Uterus (tissue), 3 donors: ENCODE measurements at regions not wholly inside any gene's neighbourhood (a gene's known extent, or its start where the extent isn't known, plus 50 kb on each side); places are given as distances from the start of the nearest gene placed in this dataset.
"Not testable (repeated sequence)": the region's sequence is repeated elsewhere in the genome, so short reads cannot be mapped to it uniquely, and the experiment has no call there.

Source experiments
- DNase-seq, 2 donors: peaks; one replicate each; pipeline ENCODE4 v3.0.0-alpha.2; 2019 to 2020
- H3K27ac ChIP-seq, 2 donors: fragments of 200-600 bp; sonication (generic); 1 replicate in 1 of 2; 2 replicates in 1 of 2; pipeline ENCODE4 v1.5.1; 2016 to 2018
- H3K27me3 ChIP-seq, 2 donors: fragments of 200-600 bp; sonication (generic); one replicate each; pipeline ENCODE4 v1.5.1; 2018 to 2019; ENCODE audit warnings: control low read depth in 1 of 2
- H3K36me3 ChIP-seq, 2 donors: fragments of 200-600 bp; sonication (generic); one replicate each; pipeline ENCODE4 v1.5.1; 2019; ENCODE audit warnings: control low read depth in 1 of 2
- H3K4me1 ChIP-seq, 2 donors: fragments of 200-600 bp; sonication (generic); one replicate each; pipeline ENCODE4 v1.5.1; 2018 to 2019; ENCODE audit warnings: control low read depth in 1 of 2
- H3K4me3 ChIP-seq, 2 donors: fragments of 200-600 bp; sonication (generic); 1 replicate in 1 of 2; 2 replicates in 1 of 2; pipeline ENCODE4 v1.5.1; 2018 to 2019; ENCODE audit warnings: mild to moderate bottlenecking in 1 of 2
- H3K9me3 ChIP-seq, 2 donors: fragments of 200-600 bp; sonication (generic); one replicate each; pipeline ENCODE4 v1.5.1; 2019; ENCODE audit warnings: control low read depth in 1 of 2
- POLR2A ChIP-seq, 2 donors: fragments of 450-650 bp; IDR thresholded peaks; one replicate each; pipeline ENCODE4 v1.6.1; 2016; ENCODE audit warnings: antibody characterized with exemption in 2 of 2, mild to moderate bottlenecking in 1 of 2, moderate library complexity in 1 of 2
- intact Hi-C: fragments of 100-400 bp; cut with DNase I; formaldehyde crosslinking; loops from one replicate; pipeline ENCODE4 v1.15.1; 2023; ENCODE audit warnings: low total_unique reads
- TF ChIP-seq, protein P1 (sequence below), 4 experiments: fragments of 200-600 bp in 2 of 4; fragments of 450-650 bp in 2 of 4; sonication (generic) in 2 of 4; IDR thresholded peaks; one replicate each; pipeline ENCODE4 v1.5.1; 2016 to 2019; ENCODE audit warnings: antibody characterized with exemption in 4 of 4, mild to moderate bottlenecking in 2 of 4, moderate library complexity in 1 of 4
- donor health status: DM: yes; HTN: yes; CAD: no.

DNA sequence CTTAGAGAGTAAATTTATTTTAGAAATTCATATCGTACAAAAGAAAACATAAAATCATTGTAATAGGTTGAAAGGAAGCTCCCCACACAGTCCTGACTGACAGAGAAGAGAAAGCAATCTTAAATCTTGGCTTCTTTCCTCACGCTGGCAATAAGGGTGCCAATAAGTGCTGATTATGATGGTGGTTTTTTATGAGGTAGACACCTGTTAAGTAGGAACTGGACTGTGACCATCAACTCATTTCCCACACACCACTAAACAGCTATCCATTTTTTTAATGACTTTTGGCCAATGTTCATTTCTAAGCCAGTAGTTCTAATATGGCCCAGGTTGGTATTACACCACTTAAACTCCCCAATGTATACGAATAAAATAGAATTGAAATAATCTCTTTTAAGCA lies 893.5 kb upstream of the NUDT12 start:
- Histone ChIP-seq H3K4me3 (no peak overlapping the region), H3K36me3 (no peaks in the 10 kb centered on the region), H3K27ac (no peak overlapping the region), H3K27me3 (no peaks in the 10 kb centered on the region), H3K4me1 (no peaks in the 10 kb centered on the region), H3K9me3 (no peaks in the 10 kb centered on the region)
- TF ChIP-seq, protein P1, sequence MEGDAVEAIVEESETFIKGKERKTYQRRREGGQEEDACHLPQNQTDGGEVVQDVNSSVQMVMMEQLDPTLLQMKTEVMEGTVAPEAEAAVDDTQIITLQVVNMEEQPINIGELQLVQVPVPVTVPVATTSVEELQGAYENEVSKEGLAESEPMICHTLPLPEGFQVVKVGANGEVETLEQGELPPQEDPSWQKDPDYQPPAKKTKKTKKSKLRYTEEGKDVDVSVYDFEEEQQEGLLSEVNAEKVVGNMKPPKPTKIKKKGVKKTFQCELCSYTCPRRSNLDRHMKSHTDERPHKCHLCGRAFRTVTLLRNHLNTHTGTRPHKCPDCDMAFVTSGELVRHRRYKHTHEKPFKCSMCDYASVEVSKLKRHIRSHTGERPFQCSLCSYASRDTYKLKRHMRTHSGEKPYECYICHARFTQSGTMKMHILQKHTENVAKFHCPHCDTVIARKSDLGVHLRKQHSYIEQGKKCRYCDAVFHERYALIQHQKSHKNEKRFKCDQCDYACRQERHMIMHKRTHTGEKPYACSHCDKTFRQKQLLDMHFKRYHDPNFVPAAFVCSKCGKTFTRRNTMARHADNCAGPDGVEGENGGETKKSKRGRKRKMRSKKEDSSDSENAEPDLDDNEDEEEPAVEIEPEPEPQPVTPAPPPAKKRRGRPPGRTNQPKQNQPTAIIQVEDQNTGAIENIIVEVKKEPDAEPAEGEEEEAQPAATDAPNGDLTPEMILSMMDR (IDR thresholded peaks at IDR 0.05): no peak
- no peak for TF ChIP-seq POLR2A (IDR thresholded peaks at IDR 0.05)
- intact Hi-C loops: no loop called here
- DNase-seq: no peak

DNA sequence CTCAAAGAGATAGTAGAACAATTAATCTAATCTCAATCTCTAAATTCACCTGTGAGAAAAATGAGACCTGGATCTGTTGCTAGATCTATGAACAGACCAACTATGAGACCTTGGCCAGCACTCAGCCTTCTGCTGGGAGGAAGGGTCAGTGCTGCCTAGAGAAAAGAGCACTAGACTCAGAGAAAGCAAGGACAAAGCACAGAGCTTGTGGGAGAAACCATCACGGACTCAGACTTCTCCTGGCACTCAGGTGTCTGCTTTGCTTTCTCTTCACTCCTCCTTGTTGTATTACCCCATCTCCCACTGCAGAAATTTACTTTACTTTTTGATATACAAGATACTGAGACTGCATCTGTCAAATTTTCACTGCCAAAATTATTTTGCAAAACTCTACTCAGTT lies 890.0 kb upstream of the NUDT12 start:
- no peak for DNase-seq
- Histone ChIP-seq H3K4me3 (no peak overlapping the region), H3K36me3 (no peaks in the 10 kb centered on the region), H3K4me1 (no peaks in the 10 kb centered on the region), H3K27ac (no peak overlapping the region), H3K9me3 (no peaks in the 10 kb centered on the region), H3K27me3 (no peaks in the 10 kb centered on the region)
- TF ChIP-seq, protein P1 (IDR thresholded peaks at IDR 0.05): no peak
- TF ChIP-seq POLR2A (IDR thresholded peaks at IDR 0.05): no peak
- intact Hi-C loops: no loop called here

DNA sequence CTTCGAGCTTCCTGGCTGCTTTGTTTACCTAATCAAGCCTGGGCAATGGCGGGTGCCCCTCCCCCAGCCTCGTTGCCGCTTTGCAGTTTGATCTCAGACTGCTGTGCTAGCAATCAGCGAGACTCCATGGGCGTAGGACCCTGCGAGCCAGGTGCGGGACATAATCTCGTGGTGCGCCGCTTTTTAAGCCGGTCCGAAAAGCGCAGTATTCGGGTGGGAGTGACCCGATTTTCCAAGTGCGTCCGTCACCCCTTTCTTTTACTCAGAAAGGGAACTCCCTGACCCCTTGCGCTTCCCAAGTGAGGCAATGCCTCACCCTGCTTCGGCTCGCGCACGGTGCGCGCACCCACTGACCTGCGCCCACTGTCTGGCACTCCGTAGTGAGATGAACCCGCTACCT lies 889.3 kb upstream of the NUDT12 start:
- H3K4me1 ChIP-seq, H3K9me3 ChIP-seq, DNase-seq, H3K27ac ChIP-seq, H3K36me3 ChIP-seq, intact Hi-C loops, H3K4me3 ChIP-seq, H3K27me3 ChIP-seq: not testable (repeated sequence)

DNA sequence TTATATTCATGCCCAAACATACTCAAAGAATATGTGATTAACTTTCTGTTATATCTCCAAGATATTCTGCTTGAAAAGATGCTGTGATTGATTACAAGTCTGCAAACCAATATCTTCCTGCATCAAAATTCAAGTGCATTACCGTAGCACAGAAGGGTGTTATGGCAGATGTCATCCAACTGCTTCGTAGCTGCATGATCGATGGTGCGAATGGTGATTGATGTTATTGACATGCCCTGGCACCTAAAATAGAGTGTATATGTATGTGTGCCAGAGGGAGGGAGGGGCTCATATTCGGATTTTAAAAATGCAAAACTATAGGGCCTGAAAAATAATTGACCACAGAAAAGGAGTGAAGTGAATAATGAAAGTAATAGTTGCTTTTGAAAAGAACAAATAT lies 882.1 kb upstream of the NUDT12 start:
- TF ChIP-seq, protein P1 (IDR thresholded peaks at IDR 0.05): no peak
- no peak for TF ChIP-seq POLR2A (IDR thresholded peaks at IDR 0.05)
- intact Hi-C loops: no loop called here
- H3K4me3 ChIP-seq: no peak overlapping the region

DNA sequence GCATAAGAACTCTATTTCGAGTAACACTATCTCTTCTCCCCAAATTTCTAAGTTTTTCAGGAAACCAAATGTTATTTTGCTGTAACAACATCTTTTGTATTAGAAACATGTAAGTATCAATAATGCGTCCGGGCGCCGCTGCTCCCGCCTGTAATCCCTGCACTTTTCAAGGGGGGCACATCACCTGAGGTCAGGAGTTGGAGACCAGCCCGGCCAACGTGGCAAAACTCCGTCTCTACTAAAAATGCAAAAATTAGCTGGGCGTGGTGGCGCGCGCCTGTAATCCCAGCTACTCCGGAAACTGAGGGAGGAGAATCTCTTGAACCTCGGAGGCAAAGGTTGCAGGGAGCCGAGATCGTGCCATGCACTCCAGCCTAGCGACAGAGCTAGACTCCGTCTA lies 881.1 kb upstream of the NUDT12 start:
- Histone ChIP-seq H3K4me1 (no peaks in the 10 kb centered on the region), H3K4me3 (no peak overlapping the region), H3K36me3 (no peaks in the 10 kb centered on the region), H3K9me3 (no peaks in the 10 kb centered on the region), H3K27ac (no peak overlapping the region), H3K27me3 (no peaks in the 10 kb centered on the region)
- no peak for TF ChIP-seq POLR2A (IDR thresholded peaks at IDR 0.05)
- TF ChIP-seq, protein P1 (IDR thresholded peaks at IDR 0.05): no peak
- intact Hi-C loops: no loop called here
- no peak for DNase-seq

More for the DNA sequence above, 882.1 kb upstream of the NUDT12 start:
- H3K9me3 ChIP-seq: no peaks in the 10 kb centered on the region
- H3K27me3 ChIP-seq: no peaks in the 10 kb centered on the region
- no peak for DNase-seq
- no peak overlapping the region for H3K27ac ChIP-seq
- H3K4me1 ChIP-seq: no peaks in the 10 kb centered on the region
- H3K36me3 ChIP-seq: no peaks in the 10 kb centered on the region

DNA sequence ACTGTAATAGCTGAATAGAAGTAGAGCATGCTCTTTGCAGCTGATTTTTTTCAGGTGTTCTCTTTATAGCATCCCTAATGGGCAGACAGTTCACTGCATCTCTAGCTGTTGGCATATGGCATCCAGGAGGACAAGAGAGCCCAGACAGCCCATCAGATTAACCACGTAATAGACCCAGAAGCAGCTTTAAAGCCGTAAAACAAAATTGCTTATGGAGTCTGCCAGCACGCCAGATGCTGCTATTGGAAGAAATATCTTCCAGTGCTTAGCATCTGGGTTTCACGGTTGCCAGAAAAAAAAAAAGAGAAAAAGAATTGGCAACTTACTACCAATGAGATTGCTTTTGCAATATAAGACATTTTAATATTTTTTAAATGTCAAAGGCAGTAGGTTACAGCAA lies 869.4 kb upstream of the NUDT12 start:
- Histone ChIP-seq H3K27ac (no peak overlapping the region), H3K4me1 (no peaks in the 10 kb centered on the region), H3K4me3 (no peak overlapping the region), H3K9me3 (no peaks in the 10 kb centered on the region), H3K27me3 (no peaks in the 10 kb centered on the region), H3K36me3 (no peaks in the 10 kb centered on the region)
- DNase-seq: no peak
- intact Hi-C loops: no loop called here
- TF ChIP-seq, protein P1 (IDR thresholded peaks at IDR 0.05): no peak
- no peak for TF ChIP-seq POLR2A (IDR thresholded peaks at IDR 0.05)
